HepG2 (cell line): ENCODE measurements at regions not wholly inside any gene's neighbourhood (a gene's known extent, or its start where the extent isn't known, plus 50 kb on each side); places are given as distances from the start of the nearest gene placed in this dataset.

Experiments
- ARHGAP35 ChIP-seq: sonication (generic); formaldehyde crosslinking; IDR thresholded peaks from 2 replicates; pipeline ENCODE4 v1.9.0; 2022; ENCODE audit warnings: mild to moderate bottlenecking, inconsistent platforms, moderate library complexity, missing genetic modification reagents, borderline replicate concordance
- ATF6 ChIP-seq: sonication (generic); formaldehyde crosslinking; conservative IDR thresholded peaks from 2 replicates; pipeline ENCODE4 v1.4.0; 2020; ENCODE audit warnings: missing genetic modification reagents
- BRF2 ChIP-seq: sonication (generic); formaldehyde crosslinking; IDR thresholded peaks from 2 replicates; pipeline ENCODE4 v1.8.1; 2022; ENCODE audit warnings: mild to moderate bottlenecking, missing genetic modification reagents
- CSRNP1 ChIP-seq: sonication (generic); formaldehyde crosslinking; IDR thresholded peaks from 2 replicates; pipeline ENCODE4 v1.8.1; 2023; ENCODE audit warnings: mild to moderate bottlenecking, missing genetic modification reagents
- FOXJ3 ChIP-seq: sonication (generic); formaldehyde crosslinking; IDR thresholded peaks from 2 replicates; pipeline ENCODE4 v1.4.0; 2020; ENCODE audit warnings: missing genetic modification reagents, mild to moderate bottlenecking, borderline replicate concordance
- HMGXB4 ChIP-seq, 2 experiments: sonication (generic) in 1 of 2; formaldehyde crosslinking in 1 of 2; IDR thresholded peaks; 2 replicates each; pipeline versions ENCODE4 v1.4.0 to v1.6.1; 2018 to 2020; ENCODE audit warnings: missing genetic modification reagents in 2 of 2, borderline replicate concordance in 1 of 2, low read depth in 1 of 2, mild to moderate bottlenecking in 1 of 2, missing biosample characterization in 1 of 2
- IRX3 ChIP-seq: sonication (generic); formaldehyde crosslinking; IDR thresholded peaks from 2 replicates; pipeline ENCODE4 v1.8.1; 2023; ENCODE audit warnings: mild to moderate bottlenecking, low read depth, missing genetic modification reagents, borderline replicate concordance
- KDM1A ChIP-seq: IDR thresholded peaks from 2 replicates; pipeline ENCODE4 v1.6.1; 2016; ENCODE audit warnings: missing compliant biosample characterization
- LRRFIP1 ChIP-seq: sonication (generic); formaldehyde crosslinking; conservative IDR thresholded peaks from 2 replicates; pipeline ENCODE4 v1.4.0; 2020; ENCODE audit warnings: missing genetic modification reagents
- MTA1 ChIP-seq: sonication (generic); formaldehyde crosslinking; IDR thresholded peaks from 2 replicates; pipeline ENCODE4 v1.4.0; 2020; ENCODE audit warnings: missing genetic modification reagents, mild to moderate bottlenecking, borderline replicate concordance
- MYNN ChIP-seq: sonication (generic); formaldehyde crosslinking; IDR thresholded peaks from 2 replicates; pipeline ENCODE4 v1.4.0; 2020; ENCODE audit warnings: mild to moderate bottlenecking, low read depth, missing genetic modification reagents
- NCOA5 ChIP-seq: sonication (generic); formaldehyde crosslinking; IDR thresholded peaks from 2 replicates; pipeline ENCODE4 v1.4.0; 2020; ENCODE audit warnings: missing genetic modification reagents
- SALL1 ChIP-seq: sonication (generic); formaldehyde crosslinking; IDR thresholded peaks from 2 replicates; pipeline ENCODE4 v1.8.0; 2022; ENCODE audit warnings: mild to moderate bottlenecking, missing genetic modification reagents
- WIZ ChIP-seq: sonication (generic); formaldehyde crosslinking; IDR thresholded peaks from 2 replicates; pipeline ENCODE4 v1.5.1; 2020; ENCODE audit warnings: mild to moderate bottlenecking, missing genetic modification reagents
- ZBTB25 ChIP-seq: IDR thresholded peaks from 2 replicates; pipeline ENCODE4 v1.6.1; 2018; ENCODE audit warnings: missing genetic modification reagents

GRCh38 chr21:17454315-17455027 is 58.4 kb upstream of the CXADR start (continued):
- TF ChIP-seq CSRNP1 (CRISPR knock-in tag) (peak; percentile 56; the same call in 1 of the 2 replicates), FOXJ3 (CRISPR knock-in tag) (peak; percentile 85), NCOA5 (CRISPR knock-in tag) (no peak), ATF6 (CRISPR knock-in tag) (peak; percentile 94; the same call in 1 of the 2 replicates), BRF2 (peak; percentile 94), MYNN (CRISPR knock-in tag) (0 out of 2 replicates have a peak, but pooled peaks have one; percentile 58), SALL1 (CRISPR knock-in tag) (peak; percentile 97), MTA1 (CRISPR knock-in tag) (peak; percentile 92), ARHGAP35 (CRISPR knock-in tag) (0 out of 2 replicates have a peak, but pooled peaks have one; percentile 65), WIZ (0 out of 2 replicates have a peak, but pooled peaks have one; percentile 41), LRRFIP1 (CRISPR knock-in tag) (0 out of 2 replicates have a peak, but pooled peaks have one; percentile 27), HMGXB4 (CRISPR knock-in tag; IDR thresholded peaks at IDR 0.05; ENCODE audit: borderline replicate concordance in 1 of 2, low read depth in 1 of 2) (peak; percentile 99 to 100), IRX3 (CRISPR knock-in tag) (0 out of 2 replicates have a peak, but pooled peaks have one; percentile 60), ZBTB25 (CRISPR knock-in tag) (peak; percentile 57; the same call in 1 of the 2 replicates), KDM1A (peak; percentile 77; the same call in 1 of the 2 replicates)
